EH (cell line): ENCODE measurements at regions not wholly inside any gene's neighbourhood (a gene's known extent, or its start where the extent isn't known, plus 50 kb on each side); places are given as distances from the start of the nearest gene placed in this dataset.
"Not testable (repeated sequence)": the region's sequence is repeated elsewhere in the genome, so short reads cannot be mapped to it uniquely, and the experiment has no call there.

Experiments
- DNase-seq: peaks from one replicate; pipeline ENCODE4 v3.0.0-alpha.2; 2015; ENCODE audit warnings: low read depth

GRCh38 chr19:27828829-27829228 is 1384.1 kb downstream of the UQCRFS1 start:
- DNase-seq = no peak

GRCh38 chr19:27824108-27824507 is 1388.8 kb downstream of the UQCRFS1 start:
- DNase-seq = no peak

- DNase-seq = no peak
Measured at GRCh38 chr19:27822336-27822735, 1390.6 kb downstream of the UQCRFS1 start.

GRCh38 chr19:27821418-27822018 is 1391.4 kb downstream of the UQCRFS1 start:
- no peak for DNase-seq

GRCh38 chr19:27815985-27816384 is 1397.0 kb downstream of the UQCRFS1 start:
- DNase-seq = no peak

GRCh38 chr19:27814834-27815233 is 1398.1 kb downstream of the UQCRFS1 start:
- not testable (repeated sequence) for DNase-seq

GRCh38 chr19:27814274-27814673 is 1398.7 kb downstream of the UQCRFS1 start:
- not testable (repeated sequence) for DNase-seq

GRCh38 chr19:27806471-27807070 is 1406.4 kb downstream of the UQCRFS1 start:
- no peak for DNase-seq

- DNase-seq = no peak
Measured at GRCh38 chr19:27805848-27806247, 1407.1 kb downstream of the UQCRFS1 start.

GRCh38 chr19:27802293-27802692 is 1410.7 kb downstream of the UQCRFS1 start:
- not testable (repeated sequence) for DNase-seq

GRCh38 chr19:27796540-27796939 is 1416.4 kb downstream of the UQCRFS1 start:
- no peak for DNase-seq

GRCh38 chr19:27796073-27796472 is 1416.9 kb downstream of the UQCRFS1 start:
- no peak for DNase-seq

- DNase-seq = no peak
Measured at GRCh38 chr19:27795369-27795768, 1417.6 kb downstream of the UQCRFS1 start.

- peak; percentile 63 for DNase-seq
Measured at GRCh38 chr19:27794494-27795042, 1418.4 kb downstream of the UQCRFS1 start.

GRCh38 chr19:27793644-27794493 is 1419.1 kb downstream of the UQCRFS1 start:
- DNase-seq = peak; percentile 95

- peak; percentile 88 for DNase-seq
Measured at GRCh38 chr19:27793128-27793643, 1419.8 kb downstream of the UQCRFS1 start.

GRCh38 chr19:27792576-27793127 is 1420.3 kb downstream of the UQCRFS1 start:
- DNase-seq = no peak

GRCh38 chr19:27780367-27781075 is 1432.4 kb downstream of the UQCRFS1 start:
- no peak for DNase-seq

GRCh38 chr19:27779954-27780353 is 1433.0 kb downstream of the UQCRFS1 start:
- DNase-seq = no peak

- DNase-seq = no peak
Measured at GRCh38 chr19:27777726-27778125, 1435.2 kb downstream of the UQCRFS1 start.

GRCh38 chr19:27777242-27777641 is 1435.7 kb downstream of the UQCRFS1 start:
- DNase-seq = no peak

GRCh38 chr19:27776524-27776923 is 1436.4 kb downstream of the UQCRFS1 start:
- no peak for DNase-seq
